MM.1S (cell line): ENCODE measurements at regions not wholly inside any gene's neighbourhood (a gene's known extent, or its start where the extent isn't known, plus 50 kb on each side); places are given as distances from the start of the nearest gene placed in this dataset.

Experiments
- DNase-seq: peaks from one replicate; pipeline ENCODE4 v3.0.0-alpha.2; 2015
- H2AFZ ChIP-seq: fragments of 300-600 bp; sonication (generic); 2 replicates; pipeline ENCODE4 v1.6.0; 2016; ENCODE audit warnings: antibody characterized with exemption, low read length
- H3F3A ChIP-seq: fragments of 300-600 bp; sonication (generic); 2 replicates; pipeline ENCODE4 v1.6.1; 2016; ENCODE audit warnings: mild to moderate bottlenecking, antibody characterized with exemption, low read length, moderate library complexity, mixed read lengths; ENCODE audit not compliant: insufficient read depth
- H3K27ac ChIP-seq: fragments of 300-600 bp; sonication (generic); 2 replicates; pipeline ENCODE4 v1.5.1; 2016; ENCODE audit warnings: mild to moderate bottlenecking, low read length
- H3K27me3 ChIP-seq: fragments of 300-600 bp; sonication (generic); replicated peaks from 2 replicates; pipeline ENCODE4 v1.6.0; 2016; ENCODE audit warnings: low read length; ENCODE audit not compliant: insufficient read depth
- H3K36me3 ChIP-seq: fragments of 300-600 bp; sonication (generic); replicated peaks from 2 replicates; pipeline ENCODE4 v1.6.1; 2016; ENCODE audit warnings: mild to moderate bottlenecking, low read length, mixed read lengths; ENCODE audit not compliant: insufficient read depth
- H3K4me1 ChIP-seq: fragments of 300-600 bp; sonication (generic); 2 replicates; pipeline ENCODE4 v1.6.1; 2016; ENCODE audit warnings: low read length, mixed read lengths
- H3K4me2 ChIP-seq: fragments of 300-600 bp; sonication (generic); 2 replicates; pipeline ENCODE4 v1.6.0; 2016; ENCODE audit warnings: low read depth, low read length
- H3K4me3 ChIP-seq: fragments of 300-600 bp; sonication (generic); 2 replicates; pipeline ENCODE4 v1.5.1; 2016; ENCODE audit warnings: low read length, mixed read lengths
- H3K79me2 ChIP-seq: fragments of 300-600 bp; sonication (generic); 2 replicates; pipeline ENCODE4 v1.6.1; 2016; ENCODE audit warnings: mixed run types, low read length, mixed read lengths
- H3K9ac ChIP-seq: fragments of 300-600 bp; sonication (generic); 2 replicates; pipeline ENCODE4 v1.6.1; 2016; ENCODE audit warnings: low read length, mixed read lengths
- H3K9me2 ChIP-seq: fragments of 300-600 bp; sonication (generic); replicated peaks from 2 replicates; pipeline ENCODE4 v1.6.1; 2016; ENCODE audit warnings: mild to moderate bottlenecking, low read length, mixed read lengths; ENCODE audit not compliant: insufficient read depth
- H3K9me3 ChIP-seq: fragments of 300-600 bp; sonication (generic); replicated peaks from 2 replicates; pipeline ENCODE4 v1.6.1; 2016; ENCODE audit warnings: mild to moderate bottlenecking, low read length, mixed read lengths; ENCODE audit not compliant: insufficient read depth
- H4K20me1 ChIP-seq: fragments of 300-600 bp; sonication (generic); 2 replicates; pipeline ENCODE4 v1.6.1; 2016; ENCODE audit warnings: mild to moderate bottlenecking, low read length, moderate library complexity, mixed read lengths; ENCODE audit not compliant: insufficient read depth
- CTCF ChIP-seq: fragments of 300-600 bp; sonication (generic); IDR thresholded peaks from 2 replicates; pipeline ENCODE4 v1.5.1; 2016; ENCODE audit warnings: antibody characterized with exemption, low read length, mixed read lengths
- EZH2 ChIP-seq: fragments of 300-600 bp; sonication (generic); optimal IDR thresholded peaks from 2 replicates; pipeline ENCODE3; 2017; ENCODE audit warnings: low read depth, mild to moderate bottlenecking, antibody characterized with exemption, low read length, mixed read lengths
- EZH2phosphoT487 ChIP-seq: fragments of 300-600 bp; sonication (generic); IDR thresholded peaks from 2 replicates; pipeline ENCODE4 v1.6.1; 2018; ENCODE audit warnings: antibody characterized with exemption, low read length

- no peak overlapping the region for H2AFZ ChIP-seq
- no peaks in the 10 kb centered on the region for H3K4me1 ChIP-seq
- no peak overlapping the region for H3K4me2 ChIP-seq
- no peaks in the 10 kb centered on the region for H3K36me3 ChIP-seq
- H3K79me2 ChIP-seq, result no peaks in the 10 kb centered on the region
- no peak overlapping the region for H3K4me3 ChIP-seq
- no peaks in the 10 kb centered on the region for H3F3A ChIP-seq
- H3K9ac ChIP-seq, result no peak overlapping the region
- no peak for DNase-seq
- no peaks in the 10 kb centered on the region for H3K9me3 ChIP-seq
- no peak overlapping the region for H3K27ac ChIP-seq
- H4K20me1 ChIP-seq, result no peaks in the 10 kb centered on the region
- no peaks in the 10 kb centered on the region for H3K27me3 ChIP-seq
- no peaks in the 10 kb centered on the region for H3K9me2 ChIP-seq
- TF ChIP-seq EZH2 (no peak), CTCF (no peak)
Observed at GRCh38 chr16:6527646-6528045, 805.0 kb upstream of the RBFOX1 start.

- Histone ChIP-seq H3K9me2 (no peaks in the 10 kb centered on the region), H3K27me3 (no peaks in the 10 kb centered on the region), H3K4me2 (no peak overlapping the region), H3K9ac (no peak overlapping the region), H3K9me3 (no peaks in the 10 kb centered on the region), H4K20me1 (no peaks in the 10 kb centered on the region), H3K4me3 (no peak overlapping the region), H3F3A (no peaks in the 10 kb centered on the region), H3K36me3 (no peaks in the 10 kb centered on the region), H3K27ac (no peak overlapping the region), H3K4me1 (no peaks in the 10 kb centered on the region), H2AFZ (no peak overlapping the region), H3K79me2 (no peaks in the 10 kb centered on the region)
- TF ChIP-seq EZH2, result no peak
- TF ChIP-seq CTCF, result no peak
- TF ChIP-seq EZH2phosphoT487, result no peak
- DNase-seq, result no peak
Observed at GRCh38 chr16:6524501-6524900, 808.1 kb upstream of the RBFOX1 start.

GRCh38 chr16:6517020-6517720 lies 815.5 kb upstream of the RBFOX1 start:
- Histone ChIP-seq H3K4me2 (no peak overlapping the region), H4K20me1 (no peaks in the 10 kb centered on the region), H3K4me3 (no peak overlapping the region), H3K79me2 (no peaks in the 10 kb centered on the region), H3K27me3 (no peaks in the 10 kb centered on the region), H3K27ac (no peak overlapping the region), H3K9me3 (no peaks in the 10 kb centered on the region), H3K9ac (no peak overlapping the region), H3K9me2 (no peaks in the 10 kb centered on the region), H3F3A (no peaks in the 10 kb centered on the region), H2AFZ (no peak overlapping the region), H3K36me3 (no peaks in the 10 kb centered on the region), H3K4me1 (no peaks in the 10 kb centered on the region)
- DNase-seq, result no peak
- TF ChIP-seq EZH2phosphoT487, result no peak
- no peak for TF ChIP-seq EZH2
- TF ChIP-seq CTCF, result no peak
